ENCODE measurements at regions not wholly inside any gene's neighbourhood (a gene's known extent, or its start where the extent isn't known, plus 50 kb on each side); places are given as distances from the start of the nearest gene placed in this dataset.

DNA sequence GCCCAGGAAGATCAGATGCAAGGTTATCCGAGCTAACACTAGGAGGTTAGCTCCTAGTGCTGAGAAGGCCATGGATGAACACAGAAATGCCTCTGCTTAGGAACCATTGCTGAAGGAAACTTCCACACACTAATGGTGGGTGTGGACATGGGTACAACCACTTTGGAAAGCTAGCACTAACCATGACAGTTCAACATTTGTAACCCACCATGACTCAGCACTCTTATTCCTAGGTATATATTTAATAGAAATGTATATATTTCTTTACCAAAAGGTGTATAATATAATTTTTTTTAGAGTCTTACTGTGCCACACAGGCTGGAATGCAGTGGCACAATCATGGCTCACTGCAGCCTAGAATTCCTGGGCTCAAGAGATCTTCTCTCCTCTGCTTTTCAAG, 85.3 kb upstream of the BTBD3 start:
- no peak for DNase-seq

GRCh38 chr20:11832851-11833250, 84.8 kb upstream of the BTBD3 start:
- no peak for DNase-seq

GRCh38 chr20:11833825-11834224, 83.9 kb upstream of the BTBD3 start:
- DNase-seq, result no peak

- no peak for DNase-seq
Observed at GRCh38 chr20:11838076-11838636, 79.5 kb upstream of the BTBD3 start.

DNA sequence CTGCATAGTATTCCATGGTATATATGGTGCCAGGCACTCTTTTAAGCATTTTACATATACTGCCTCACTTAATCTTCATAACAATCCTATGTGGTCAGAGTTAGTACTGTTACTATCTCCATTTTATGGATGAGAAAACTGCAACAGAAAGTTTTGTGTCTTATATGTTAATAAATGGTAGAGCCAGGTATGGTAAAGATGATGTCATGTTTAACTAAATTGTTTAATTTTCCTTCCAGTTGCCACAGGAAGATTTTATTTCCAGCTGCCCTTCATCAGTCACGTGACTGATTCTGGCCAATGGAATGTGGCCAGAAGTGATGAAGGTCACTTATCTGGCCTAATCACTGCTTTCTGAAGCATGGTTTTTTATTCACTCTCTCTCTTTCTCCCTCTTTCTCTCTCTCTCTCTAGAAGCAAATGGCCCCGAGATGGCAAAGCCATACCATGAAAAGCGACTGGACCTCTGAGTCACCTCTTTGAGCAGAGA, 75.7 kb upstream of the BTBD3 start:
- DNase-seq, result no peak

DNA sequence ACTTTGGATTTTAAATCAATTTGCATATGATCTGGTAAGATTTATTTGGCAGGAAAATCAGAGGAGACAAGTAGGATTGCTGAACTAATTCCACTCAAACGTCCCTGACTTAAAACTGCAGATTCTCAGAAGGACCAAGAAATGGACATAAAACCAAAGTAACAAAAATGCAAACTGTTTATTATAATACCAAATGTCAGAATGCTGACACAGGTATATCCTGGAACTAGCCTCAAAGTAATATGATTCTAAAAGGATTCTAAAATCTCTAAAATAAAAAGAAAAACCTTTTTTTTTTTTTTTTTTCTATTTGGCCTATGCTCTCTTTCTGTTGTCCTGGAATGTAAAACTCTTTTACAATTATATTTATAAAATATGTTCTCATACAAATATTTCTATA, 74.4 kb upstream of the BTBD3 start:
- no peak for DNase-seq

GRCh38 chr20:11844691-11845090, 73.0 kb upstream of the BTBD3 start:
- DNase-seq, result no peak

DNA sequence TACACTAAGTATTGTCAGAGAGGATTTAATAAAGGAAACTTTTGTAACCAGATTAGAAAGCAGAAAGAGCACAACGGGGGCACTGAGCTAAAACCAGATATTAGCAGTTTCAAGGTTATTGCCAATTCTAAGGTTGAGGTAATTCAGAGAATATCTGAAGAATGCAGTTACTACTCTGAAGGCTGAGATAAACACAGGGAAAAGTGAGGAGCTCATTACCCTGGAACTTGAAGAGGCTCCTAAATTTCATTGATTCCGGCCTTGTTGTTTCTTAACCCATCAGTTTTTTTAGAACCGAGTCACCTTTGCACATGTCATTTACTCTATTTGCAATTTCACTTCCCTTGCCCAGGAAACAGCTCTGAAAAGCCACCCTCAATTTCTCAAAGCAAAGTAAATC, 72.4 kb upstream of the BTBD3 start:
- no peak for DNase-seq

GRCh38 chr20:11846131-11846530, 71.6 kb upstream of the BTBD3 start:
- DNase-seq, result no peak

- no peak for DNase-seq
Observed at GRCh38 chr20:11847827-11848226, 69.9 kb upstream of the BTBD3 start.

DNA sequence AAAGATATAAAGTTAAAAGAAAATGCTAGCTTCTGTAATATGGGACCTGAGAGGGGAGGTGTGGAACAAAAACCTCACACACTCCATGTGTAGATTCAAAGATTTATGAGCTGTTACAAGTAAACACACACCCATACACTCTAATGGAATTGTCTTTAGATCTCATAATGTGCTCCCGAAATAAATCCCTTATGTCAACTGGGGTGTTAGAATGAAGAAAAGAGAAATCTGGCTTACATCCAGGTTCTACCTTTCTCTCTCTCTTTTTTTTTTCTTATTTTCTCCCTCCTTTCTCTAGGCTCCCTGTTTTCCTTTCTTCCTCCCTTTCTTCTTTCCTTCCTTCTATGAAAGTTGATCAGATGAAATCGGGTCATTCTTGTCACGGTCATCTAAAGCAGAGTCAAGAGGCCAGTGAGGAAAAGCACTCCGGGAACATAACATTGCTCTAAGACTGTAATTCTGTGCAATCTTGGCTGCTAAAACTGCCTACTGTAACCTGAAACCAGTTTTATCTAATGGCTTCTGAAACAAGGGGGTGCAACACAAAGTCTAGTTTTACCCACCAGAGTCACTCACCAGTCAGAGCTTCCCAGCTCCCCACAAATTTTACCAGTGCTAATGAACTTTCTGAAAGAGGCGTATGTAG, 68.3 kb upstream of the BTBD3 start:
- DNase-seq, result no peak

GRCh38 chr20:11849976-11850670, 67.6 kb upstream of the BTBD3 start:
- DNase-seq, result no peak

- DNase-seq, result no peak
Observed at GRCh38 chr20:11850901-11851300, 66.8 kb upstream of the BTBD3 start.

DNA sequence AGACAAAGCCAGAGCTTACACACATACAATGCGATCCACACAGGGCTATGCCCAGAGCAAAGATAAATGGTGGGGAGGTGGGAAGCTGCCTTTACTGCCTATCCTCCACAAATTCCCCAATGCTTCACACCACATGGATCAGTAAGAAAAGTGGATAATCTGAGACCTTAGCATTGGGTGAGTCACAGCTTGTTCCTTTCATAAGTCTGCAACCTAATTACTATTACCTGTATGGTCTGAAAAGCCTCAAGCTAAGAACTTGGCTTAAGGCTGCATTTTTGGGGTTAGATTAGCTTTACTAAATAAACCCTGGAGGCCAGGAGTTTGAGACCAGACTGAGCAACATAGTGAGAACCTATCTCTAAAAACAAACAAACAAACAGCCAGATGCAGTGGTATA, 66.0 kb upstream of the BTBD3 start:
- no peak for DNase-seq

DNA sequence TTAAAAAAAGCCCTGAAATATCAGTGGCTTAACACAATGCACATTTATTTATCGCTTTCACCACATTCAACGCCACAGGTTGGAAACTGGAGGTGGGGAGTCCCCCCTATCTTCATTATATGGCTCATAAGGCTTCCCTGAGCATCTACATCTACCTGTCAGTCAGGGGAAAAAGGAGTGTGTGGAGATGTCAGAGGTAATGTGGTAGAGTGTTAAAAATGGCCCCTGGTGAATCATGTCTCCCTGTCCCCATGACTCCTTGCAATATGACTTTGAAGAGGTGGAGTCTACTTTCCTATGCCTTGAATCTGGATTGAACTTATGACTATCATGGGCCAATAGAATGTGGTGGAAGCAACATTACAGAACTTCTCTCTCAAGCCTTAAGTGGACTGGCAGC, 65.5 kb upstream of the BTBD3 start:
- DNase-seq, result no peak

- DNase-seq, result no peak
Observed at GRCh38 chr20:11852811-11853210, 64.9 kb upstream of the BTBD3 start.

DNA sequence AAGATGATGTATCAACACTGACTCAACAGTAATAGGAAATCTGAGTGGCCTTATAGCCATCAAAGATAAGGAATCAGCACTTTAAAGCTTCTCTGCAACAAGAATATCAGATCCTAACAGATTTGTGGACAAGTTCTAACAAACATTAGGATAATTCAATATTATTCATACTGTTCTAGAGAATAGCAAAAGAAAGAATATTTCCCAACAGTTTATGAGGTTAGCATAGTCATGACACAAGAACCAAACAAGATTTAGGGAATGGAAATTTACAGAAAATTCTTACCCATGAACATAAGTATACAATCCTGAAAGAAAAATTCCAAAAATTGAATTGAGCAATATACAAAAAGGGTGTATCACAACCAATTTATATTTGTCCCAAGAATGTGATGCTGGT, 64.3 kb upstream of the BTBD3 start:
- no peak for DNase-seq

DNA sequence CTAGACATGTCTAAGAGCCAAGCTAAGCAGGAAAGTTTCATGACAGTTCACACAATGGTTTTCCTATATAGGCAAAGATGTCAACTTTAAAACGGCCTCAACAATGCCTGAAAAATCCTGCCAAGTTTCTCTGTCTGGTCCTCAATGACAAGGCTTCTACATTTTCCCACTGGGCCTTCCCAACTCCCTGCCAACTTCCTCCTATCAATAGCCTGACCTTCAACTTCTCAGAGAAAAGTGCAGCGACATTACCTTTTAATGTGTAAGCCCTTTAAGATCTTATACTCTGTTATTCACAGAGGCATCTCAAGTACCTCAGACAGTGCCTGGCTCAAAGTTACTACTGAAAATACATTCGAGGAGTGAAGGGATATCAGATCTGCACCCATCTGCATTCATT, 56.2 kb upstream of the BTBD3 start:
- no peak for DNase-seq

- DNase-seq, result no peak
Observed at GRCh38 chr20:11867291-11867919, 50.3 kb upstream of the BTBD3 start.

Measured in NCI-H2029 (cell line).